ENCODE measurements at regions not wholly inside any gene's neighbourhood (a gene's known extent, or its start where the extent isn't known, plus 50 kb on each side); places are given as distances from the start of the nearest gene placed in this dataset.
A peak's percentile ranks its signal among the peaks of the same experiment; 100 is the strongest.

- DNase-seq (ENCODE audit: low read depth in 1 of 2, low spot score in 1 of 2): no peak
- Histone ChIP-seq H3K27ac (no peak overlapping the region), H3K27me3 (no peaks in the 10 kb centered on the region), H3K4me1 (ENCODE audit: low read depth) (no peaks in the 10 kb centered on the region), H3K9me3 (ENCODE audit: low read depth) (no peaks in the 10 kb centered on the region), H3K36me3 (no peaks in the 10 kb centered on the region), H3K4me3 (no peak overlapping the region)
- TF ChIP-seq, protein P1, sequence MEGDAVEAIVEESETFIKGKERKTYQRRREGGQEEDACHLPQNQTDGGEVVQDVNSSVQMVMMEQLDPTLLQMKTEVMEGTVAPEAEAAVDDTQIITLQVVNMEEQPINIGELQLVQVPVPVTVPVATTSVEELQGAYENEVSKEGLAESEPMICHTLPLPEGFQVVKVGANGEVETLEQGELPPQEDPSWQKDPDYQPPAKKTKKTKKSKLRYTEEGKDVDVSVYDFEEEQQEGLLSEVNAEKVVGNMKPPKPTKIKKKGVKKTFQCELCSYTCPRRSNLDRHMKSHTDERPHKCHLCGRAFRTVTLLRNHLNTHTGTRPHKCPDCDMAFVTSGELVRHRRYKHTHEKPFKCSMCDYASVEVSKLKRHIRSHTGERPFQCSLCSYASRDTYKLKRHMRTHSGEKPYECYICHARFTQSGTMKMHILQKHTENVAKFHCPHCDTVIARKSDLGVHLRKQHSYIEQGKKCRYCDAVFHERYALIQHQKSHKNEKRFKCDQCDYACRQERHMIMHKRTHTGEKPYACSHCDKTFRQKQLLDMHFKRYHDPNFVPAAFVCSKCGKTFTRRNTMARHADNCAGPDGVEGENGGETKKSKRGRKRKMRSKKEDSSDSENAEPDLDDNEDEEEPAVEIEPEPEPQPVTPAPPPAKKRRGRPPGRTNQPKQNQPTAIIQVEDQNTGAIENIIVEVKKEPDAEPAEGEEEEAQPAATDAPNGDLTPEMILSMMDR (IDR thresholded peaks at IDR 0.05; ENCODE audit: low read depth, low read length): no peak
Observed at GRCh38 chr7:34308595-34308994, 349.4 kb upstream of the NPSR1 start.

DNA sequence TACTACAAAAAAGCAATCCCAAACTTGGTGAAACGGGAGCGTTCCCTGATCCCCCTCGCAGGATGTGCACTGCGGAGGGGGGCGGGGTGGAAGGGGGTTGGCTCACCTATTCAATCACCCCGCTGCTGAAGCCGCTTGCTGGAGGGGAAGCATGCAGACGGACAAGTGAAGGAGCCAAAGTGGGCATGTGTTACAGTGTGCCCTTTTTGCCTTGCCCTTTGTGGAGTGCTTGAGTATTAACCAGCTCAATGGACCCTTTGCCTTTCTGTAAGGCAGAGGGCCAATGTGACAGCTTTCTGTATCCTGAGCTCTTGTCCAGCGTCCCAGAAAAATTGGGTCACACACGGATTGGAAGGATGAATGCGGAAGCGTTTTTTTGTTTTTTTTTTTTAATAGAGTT is 348.9 kb upstream of the NPSR1 start:
- no peaks in the 10 kb centered on the region for H3K27me3 ChIP-seq
- TF ChIP-seq, protein P1 (IDR thresholded peaks at IDR 0.05; ENCODE audit: low read depth, low read length): no peak
- H3K27ac ChIP-seq: no peak overlapping the region
- H3K36me3 ChIP-seq: no peaks in the 10 kb centered on the region
- no peak overlapping the region for H3K4me3 ChIP-seq
- no peaks in the 10 kb centered on the region for H3K4me1 ChIP-seq (ENCODE audit: low read depth)
- no peaks in the 10 kb centered on the region for H3K9me3 ChIP-seq (ENCODE audit: low read depth)
- no peak for DNase-seq (ENCODE audit: low read depth in 1 of 2, low spot score in 1 of 2)

GRCh38 chr7:34309584-34309983 is 348.4 kb upstream of the NPSR1 start:
- Histone ChIP-seq H3K27me3 (no peaks in the 10 kb centered on the region), H3K27ac (no peak overlapping the region), H3K4me1 (ENCODE audit: low read depth) (no peaks in the 10 kb centered on the region), H3K4me3 (no peak overlapping the region), H3K9me3 (ENCODE audit: low read depth) (no peaks in the 10 kb centered on the region), H3K36me3 (no peaks in the 10 kb centered on the region)
- no peak for DNase-seq (ENCODE audit: low read depth in 1 of 2, low spot score in 1 of 2)
- TF ChIP-seq, protein P1 (IDR thresholded peaks at IDR 0.05; ENCODE audit: low read depth, low read length): no peak

DNA sequence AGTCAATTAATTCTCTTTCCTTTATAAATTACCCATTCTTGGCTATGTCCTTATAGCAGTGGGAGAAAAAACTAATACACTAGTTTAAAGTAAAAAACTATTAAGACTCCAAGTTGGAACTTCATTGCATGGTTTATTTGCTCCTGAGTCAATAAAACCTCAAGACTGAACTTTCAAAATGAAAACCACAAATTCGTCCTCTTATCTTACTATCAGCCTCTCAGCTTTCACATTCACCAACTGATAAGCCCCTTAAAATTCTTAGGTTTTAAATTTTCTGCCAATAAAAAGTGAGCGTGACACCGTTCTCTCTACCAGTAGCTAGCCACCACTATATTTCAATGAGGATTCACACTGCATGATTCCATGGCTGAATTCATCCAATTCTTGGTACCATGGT is 346.4 kb upstream of the NPSR1 start:
- Histone ChIP-seq H3K27me3 (no peaks in the 10 kb centered on the region), H3K36me3 (no peaks in the 10 kb centered on the region), H3K27ac (no peak overlapping the region), H3K4me1 (ENCODE audit: low read depth) (no peaks in the 10 kb centered on the region), H3K4me3 (no peak overlapping the region), H3K9me3 (ENCODE audit: low read depth) (no peaks in the 10 kb centered on the region)
- TF ChIP-seq, protein P1 (IDR thresholded peaks at IDR 0.05; ENCODE audit: low read depth, low read length): no peak
- no peak for DNase-seq (ENCODE audit: low read depth in 1 of 2, low spot score in 1 of 2)

- Histone ChIP-seq H3K27me3 (no peaks in the 10 kb centered on the region), H3K4me3 (no peak overlapping the region), H3K9me3 (ENCODE audit: low read depth) (no peaks in the 10 kb centered on the region), H3K36me3 (no peaks in the 10 kb centered on the region), H3K4me1 (ENCODE audit: low read depth) (no peaks in the 10 kb centered on the region), H3K27ac (no peak overlapping the region)
- TF ChIP-seq, protein P1 (IDR thresholded peaks at IDR 0.05; ENCODE audit: low read depth, low read length): no peak
- no peak for DNase-seq (ENCODE audit: low read depth in 1 of 2, low spot score in 1 of 2)
Observed at GRCh38 chr7:34312624-34313023, 345.4 kb upstream of the NPSR1 start.

GRCh38 chr7:34313289-34313688 is 344.7 kb upstream of the NPSR1 start:
- H3K9me3 ChIP-seq (ENCODE audit: low read depth): no peaks in the 10 kb centered on the region
- H3K27me3 ChIP-seq: no peaks in the 10 kb centered on the region
- H3K4me1 ChIP-seq (ENCODE audit: low read depth): no peaks in the 10 kb centered on the region
- H3K4me3 ChIP-seq: no peak overlapping the region
- H3K36me3 ChIP-seq: no peaks in the 10 kb centered on the region
- peak in 1 of 2 donors; percentile 59 for DNase-seq (ENCODE audit: low read depth in 1 of 2, low spot score in 1 of 2)
- H3K27ac ChIP-seq: no peak overlapping the region
- TF ChIP-seq, protein P1 (IDR thresholded peaks at IDR 0.05; ENCODE audit: low read depth, low read length): no peak

All from cardiac muscle cell (in vitro differentiated cells and primary cell).